Fibroblast of mammary gland (primary cell): ENCODE measurements at regions not wholly inside any gene's neighbourhood (a gene's known extent, or its start where the extent isn't known, plus 50 kb on each side); places are given as distances from the start of the nearest gene placed in this dataset.

Source experiments
- DNase-seq: peaks from one replicate; pipeline ENCODE4 v3.0.0-alpha.2; 2010; ENCODE audit warnings: low read depth
- H3K4me3 ChIP-seq: 2 replicates; pipeline ENCODE4 v1.5.1; 2011; ENCODE audit warnings: low read depth, mild to moderate bottlenecking, low read length, moderate library complexity; ENCODE audit not compliant: control insufficient read depth
- CTCF ChIP-seq: conservative IDR thresholded peaks from 2 replicates; pipeline ENCODE4 v1.5.1; 2011; ENCODE audit warnings: low read depth, low read length, inconsistent platforms; ENCODE audit not compliant: control insufficient read depth, insufficient read depth

- TF ChIP-seq CTCF: no peak
- no peak for DNase-seq
- no peak overlapping the region for H3K4me3 ChIP-seq
Measured at GRCh38 chr20:2234598-2235191, 61.1 kb upstream of the TGM3 start.

GRCh38 chr20:2236256-2236655 is 59.5 kb upstream of the TGM3 start:
- DNase-seq: no peak
- no peak for TF ChIP-seq CTCF
- no peak overlapping the region for H3K4me3 ChIP-seq

- TF ChIP-seq CTCF: peak; percentile 41
- DNase-seq: peak; percentile 98
- H3K4me3 ChIP-seq: no peak overlapping the region
Measured at GRCh38 chr20:2237059-2237458, 58.7 kb upstream of the TGM3 start.

- no peak for TF ChIP-seq CTCF
- DNase-seq: no peak
- H3K4me3 ChIP-seq: no peak overlapping the region
Measured at GRCh38 chr20:2238601-2239000, 57.2 kb upstream of the TGM3 start.

GRCh38 chr20:2240835-2241234 is 55.0 kb upstream of the TGM3 start:
- no peak overlapping the region for H3K4me3 ChIP-seq
- no peak for TF ChIP-seq CTCF
- DNase-seq: no peak

GRCh38 chr20:2242678-2243077 is 53.1 kb upstream of the TGM3 start:
- H3K4me3 ChIP-seq: no peak overlapping the region
- no peak for TF ChIP-seq CTCF
- no peak for DNase-seq

- no peak for DNase-seq
- TF ChIP-seq CTCF: no peak
- H3K4me3 ChIP-seq: no peak overlapping the region
Measured at GRCh38 chr20:2244523-2244922, 51.3 kb upstream of the TGM3 start.
